ENCODE measurements at regions not wholly inside any gene's neighbourhood (a gene's known extent, or its start where the extent isn't known, plus 50 kb on each side); places are given as distances from the start of the nearest gene placed in this dataset.

GRCh38 chr14:61887628-61888027, 125.4 kb downstream of the SNAPC1 start:
- ChIA-PET CTCF (ENCODE audit: low intra/inter-chr PET ratio) (no interaction called here), POLR2A (interaction anchor here (1.1 kb wide), 1 partner anchor 10 kb away, joined by 5 read pairs; no protein-coding TSS in a partner anchor)
- in situ Hi-C loops (cut with MboI) (loop anchor here (25.0 kb wide), 1 partner anchor 1400 kb away; no protein-coding TSS in a partner anchor), intact Hi-C loops (cut with micrococcal nuclease) (no loop called here)
- H3K27me3 ChIP-seq (ENCODE audit: control insufficient read depth in 2 of 2, insufficient read depth in 2 of 2, low read length in 2 of 2) = no peaks in the 10 kb centered on the region; a peak in 1 of 5 replicates
- no peaks in the 10 kb centered on the region for H3K9me3 ChIP-seq (replicated peaks; ENCODE audit: control insufficient read depth, insufficient read depth, low read depth, low read length)
- no peak overlapping the region for H3K4me2 ChIP-seq (ENCODE audit: insufficient read depth, low read length)
- H3K9ac ChIP-seq (ENCODE audit: insufficient read depth in 1 of 2, low read depth in 2 of 2, low read length in 2 of 2) = no peak overlapping the region
- H3K27ac ChIP-seq (ENCODE audit: extremely low read depth, low read depth, low read length) = no peak overlapping the region
- FAIRE-seq (no peak), DNase-seq (ENCODE audit: extremely low read depth in 1 of 4, low spot score in 3 of 4) (no peak), ATAC-seq (no peak)
- TF ChIP-seq RCOR1 (IDR thresholded peaks at IDR 0.05; ENCODE audit: borderline replicate concordance in 1 of 2, low read depth in 2 of 2, low read length in 2 of 2) (no peak), CBFB (CRISPR knock-in tag; IDR thresholded peaks at IDR 0.05) (no peak), ZNF253 (CRISPR knock-in tag; conservative IDR thresholded peaks at IDR 0.05) (no peak), MTA1 (IDR thresholded peaks at IDR 0.05; ENCODE audit: borderline replicate concordance) (no peak), ZNF324 (CRISPR knock-in tag; IDR thresholded peaks at IDR 0.05) (no peak), ZNF764 (CRISPR knock-in tag; IDR thresholded peaks at IDR 0.05; ENCODE audit: low read depth) (no peak), ZNF586 (CRISPR knock-in tag; conservative IDR thresholded peaks at IDR 0.05) (no peak), BACH1 (tag; IDR thresholded peaks at IDR 0.05) (no peak), STAT5B (CRISPR knock-in tag; IDR thresholded peaks at IDR 0.05) (no peak), PRDM10 (IDR thresholded peaks at IDR 0.05; ENCODE audit: partially characterized antibody) (no peak), ZNF212 (CRISPR knock-in tag; IDR thresholded peaks at IDR 0.05) (no peak), PCBP1 (IDR thresholded peaks at IDR 0.05; ENCODE audit: low read depth, low read length, poor library complexity, severe bottlenecking) (no peak), GATAD2B (IDR thresholded peaks at IDR 0.05; ENCODE audit: borderline replicate concordance) (no peak), NR2F6 (CRISPR knock-in tag; IDR thresholded peaks at IDR 0.05) (no peak), FOXO4 (CRISPR knock-in tag; IDR thresholded peaks at IDR 0.05) (no peak), CHCHD3 (CRISPR knock-in tag; IDR thresholded peaks at IDR 0.05) (no peak), EP300 (IDR thresholded peaks at IDR 0.05; ENCODE audit: low read length) (no peak), GABPB2 (CRISPR knock-in tag; conservative IDR thresholded peaks at IDR 0.05) (no peak), POLR2B (IDR thresholded peaks at IDR 0.05; ENCODE audit: low read depth, partially characterized antibody) (no peak)
- 0% methylated on average over 2 of the region's 2 CpGs for WGBS (ENCODE audit: insufficient coverage, low coverage, missing lambda C conversion rate)
- H4K20me1 ChIP-seq (replicated peaks; ENCODE audit: control insufficient read depth, insufficient read depth, low read length) = no peaks in the 10 kb centered on the region
- H3K4me1 ChIP-seq (replicated peaks in 1 of 2; ENCODE audit: control insufficient read depth in 2 of 2, insufficient read depth in 2 of 2, low read length in 2 of 2) = no peaks in the 10 kb centered on the region
- no peaks in the 10 kb centered on the region for H3K9me1 ChIP-seq (ENCODE audit: control insufficient read depth, insufficient read depth, low read length)
- H3K4me3 ChIP-seq = no peak overlapping the region
- H3K36me3 ChIP-seq (ENCODE audit: control insufficient read depth, insufficient read depth, low read length) = no peaks in the 10 kb centered on the region
- H3K79me2 ChIP-seq (ENCODE audit: control insufficient read depth, insufficient read depth, low read length) = no peaks in the 10 kb centered on the region
- BruUV-seq (replicated peaks) = no TSS peak
- H2AFZ ChIP-seq (ENCODE audit: low read depth, low read length) = no peak overlapping the region
